Effector memory CD8-positive, alpha-beta T cell (primary cell): ENCODE measurements at regions not wholly inside any gene's neighbourhood (a gene's known extent, or its start where the extent isn't known, plus 50 kb on each side); places are given as distances from the start of the nearest gene placed in this dataset.
"Not testable (repeated sequence)": the region's sequence is repeated elsewhere in the genome, so short reads cannot be mapped to it uniquely, and the experiment has no call there.

Experiments used
- ATAC-seq: fragments of 150-1000 bp; cut with Tn5 transposase; replicated peaks from 2 replicates; pipeline ENCODE4 v1.10.0; 2021; ENCODE audit warnings: mild to moderate bottlenecking, moderate library complexity
- DNase-seq, 3 experiments: peaks; one replicate each; pipeline ENCODE4 v3.0.0; 2021
- H3K27ac Mint-ChIP-seq, 2 donors: one replicate each; pipeline ENCODE4 v1.8.0; 2022; ENCODE audit warnings: mild to moderate bottlenecking in 2 of 2, mixed read lengths in 2 of 2, moderate library complexity in 2 of 2
- H3K27me3 Mint-ChIP-seq, 2 donors: one replicate each; pipeline ENCODE4 v1.8.0; 2022; ENCODE audit warnings: mixed read lengths in 2 of 2
- H3K36me3 Mint-ChIP-seq: one replicate; pipeline ENCODE4 v1.8.0; 2022; ENCODE audit warnings: mild to moderate bottlenecking, moderate library complexity, mixed read lengths; ENCODE audit not compliant: insufficient read depth
- H3K4me1 Mint-ChIP-seq, 2 donors: one replicate each; pipeline ENCODE4 v1.8.0; 2022; ENCODE audit warnings: low read depth in 2 of 2, mixed read lengths in 2 of 2
- H3K4me3 Mint-ChIP-seq, 2 donors: one replicate each; pipeline ENCODE4 v1.8.0; 2022; ENCODE audit warnings: mild to moderate bottlenecking in 2 of 2, mixed read lengths in 2 of 2, moderate library complexity in 2 of 2
- H3K9me3 Mint-ChIP-seq, 2 donors: one replicate each; pipeline ENCODE4 v1.8.0; 2022; ENCODE audit warnings: mixed read lengths in 2 of 2

GRCh38 chrX:115357326-115358120 lies 68.0 kb downstream of the LUZP4 start:
- no peaks in the 10 kb centered on the region for H3K27me3 Mint-ChIP-seq
- no peaks in the 10 kb centered on the region for H3K9me3 Mint-ChIP-seq
- ATAC-seq (no peak), DNase-seq (no peak)
- no peak overlapping the region for H3K4me3 Mint-ChIP-seq
- H3K27ac Mint-ChIP-seq: no peak overlapping the region
- H3K4me1 Mint-ChIP-seq: no peaks in the 10 kb centered on the region
- H3K36me3 Mint-ChIP-seq: no peaks in the 10 kb centered on the region

GRCh38 chrX:115359508-115359907 lies 70.0 kb downstream of the LUZP4 start:
- ATAC-seq, DNase-seq, H3K9me3 Mint-ChIP-seq, H3K4me1 Mint-ChIP-seq, H3K27ac Mint-ChIP-seq, H3K36me3 Mint-ChIP-seq, H3K27me3 Mint-ChIP-seq, H3K4me3 Mint-ChIP-seq: not testable (repeated sequence)

- no peak for DNase-seq
- Mint-ChIP-seq H3K27me3 (no peaks in the 10 kb centered on the region), H3K4me3 (no peak overlapping the region), H3K9me3 (no peaks in the 10 kb centered on the region), H3K36me3 (no peaks in the 10 kb centered on the region), H3K4me1 (no peaks in the 10 kb centered on the region), H3K27ac (no peak overlapping the region)
- ATAC-seq: no peak
These were observed 70.8 kb downstream of the LUZP4 start for GRCh38 chrX:115360220-115360781.

- DNase-seq (no peak), ATAC-seq (no peak)
- Mint-ChIP-seq H3K27me3 (no peaks in the 10 kb centered on the region), H3K4me3 (no peak overlapping the region), H3K27ac (no peak overlapping the region), H3K36me3 (no peaks in the 10 kb centered on the region), H3K4me1 (no peaks in the 10 kb centered on the region), H3K9me3 (no peaks in the 10 kb centered on the region)
These were observed 73.0 kb downstream of the LUZP4 start for GRCh38 chrX:115362334-115363095.

- Mint-ChIP-seq H3K4me3 (no peak overlapping the region), H3K36me3 (no peaks in the 10 kb centered on the region), H3K27ac (no peak overlapping the region), H3K27me3 (no peaks in the 10 kb centered on the region), H3K4me1 (no peaks in the 10 kb centered on the region), H3K9me3 (no peaks in the 10 kb centered on the region)
- ATAC-seq (no peak), DNase-seq (no peak)
These were observed 73.9 kb downstream of the LUZP4 start for GRCh38 chrX:115363372-115363771.

DNA sequence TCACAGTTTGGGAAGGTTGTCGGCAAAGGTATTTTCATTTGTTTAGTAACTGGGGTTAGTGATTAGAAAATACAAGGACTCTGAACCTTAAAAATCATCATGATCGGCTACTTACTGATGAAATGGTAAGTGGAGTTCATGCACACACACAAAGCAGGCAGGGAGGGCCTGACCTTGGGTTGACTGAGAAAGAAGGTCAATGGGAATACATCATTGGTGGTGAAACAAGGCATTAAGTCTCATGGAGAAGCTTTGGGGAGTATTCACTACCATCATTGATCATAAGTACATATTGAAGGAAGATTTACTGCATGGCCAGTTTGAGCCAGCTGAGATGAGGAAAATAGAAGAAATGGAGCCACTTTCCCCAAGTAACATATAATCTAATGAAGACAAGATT lies 74.4 kb downstream of the LUZP4 start:
- ATAC-seq (no peak), DNase-seq (no peak)
- Mint-ChIP-seq H3K4me3 (no peak overlapping the region), H3K9me3 (no peaks in the 10 kb centered on the region), H3K36me3 (no peaks in the 10 kb centered on the region), H3K27ac (peak overlapping the region in 1 of 2 donors; percentile 66), H3K4me1 (no peaks in the 10 kb centered on the region), H3K27me3 (no peaks in the 10 kb centered on the region)

DNA sequence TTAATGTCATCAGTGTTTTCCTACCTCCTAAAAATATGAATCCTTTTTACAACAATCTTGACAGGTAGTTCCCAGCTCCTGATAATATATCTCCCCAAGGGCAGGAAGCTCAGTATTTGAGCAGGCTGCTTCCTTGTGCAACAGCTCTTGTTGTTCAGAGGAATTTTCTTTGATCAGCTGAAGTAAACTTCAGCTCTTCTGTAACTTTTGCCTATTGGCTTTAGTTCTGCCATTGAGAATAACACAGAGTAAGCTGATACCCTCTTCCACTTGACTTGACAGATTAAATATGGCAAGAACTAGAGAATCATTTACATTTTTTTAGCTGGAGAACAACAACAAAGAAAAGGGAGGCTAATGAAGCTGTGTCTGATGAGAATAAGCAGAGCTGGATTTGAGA lies 75.2 kb downstream of the LUZP4 start:
- H3K4me1 Mint-ChIP-seq: no peaks in the 10 kb centered on the region
- ATAC-seq: no peak
- H3K27me3 Mint-ChIP-seq: no peaks in the 10 kb centered on the region
- DNase-seq: no peak
- H3K36me3 Mint-ChIP-seq: no peaks in the 10 kb centered on the region
- H3K4me3 Mint-ChIP-seq: no peak overlapping the region
- H3K27ac Mint-ChIP-seq: no peak overlapping the region
- no peaks in the 10 kb centered on the region for H3K9me3 Mint-ChIP-seq

GRCh38 chrX:115366535-115366934 lies 77.0 kb downstream of the LUZP4 start:
- no peak overlapping the region for H3K4me3 Mint-ChIP-seq
- H3K36me3 Mint-ChIP-seq: no peaks in the 10 kb centered on the region
- H3K9me3 Mint-ChIP-seq: no peaks in the 10 kb centered on the region
- H3K27me3 Mint-ChIP-seq: no peaks in the 10 kb centered on the region
- no peaks in the 10 kb centered on the region for H3K4me1 Mint-ChIP-seq
- ATAC-seq (no peak), DNase-seq (no peak)
- no peak overlapping the region for H3K27ac Mint-ChIP-seq

DNA sequence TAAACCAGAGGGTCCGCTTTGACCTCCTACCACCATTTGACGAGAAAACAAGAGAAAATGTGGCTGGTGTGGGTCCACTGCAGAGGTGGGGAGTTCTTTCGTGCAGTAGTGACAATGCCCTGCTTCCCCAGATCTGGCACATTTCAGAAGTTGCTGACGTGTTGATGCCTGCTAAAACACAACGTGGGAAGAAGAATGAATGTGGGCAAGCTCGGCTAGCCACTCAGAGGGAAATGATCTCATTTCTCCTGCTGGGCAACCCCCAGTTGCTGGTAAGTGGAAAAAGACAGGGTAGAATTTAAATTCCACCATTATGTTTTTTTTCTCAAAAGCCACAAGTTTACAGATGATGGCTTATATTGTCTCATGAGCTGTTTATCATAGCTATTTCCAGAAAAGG lies 77.9 kb downstream of the LUZP4 start:
- DNase-seq: no peak
- no peak for ATAC-seq
- no peaks in the 10 kb centered on the region for H3K36me3 Mint-ChIP-seq
- no peaks in the 10 kb centered on the region for H3K4me1 Mint-ChIP-seq
- H3K27me3 Mint-ChIP-seq: no peaks in the 10 kb centered on the region
- no peak overlapping the region for H3K4me3 Mint-ChIP-seq
- H3K9me3 Mint-ChIP-seq: no peaks in the 10 kb centered on the region
- no peak overlapping the region for H3K27ac Mint-ChIP-seq

DNA sequence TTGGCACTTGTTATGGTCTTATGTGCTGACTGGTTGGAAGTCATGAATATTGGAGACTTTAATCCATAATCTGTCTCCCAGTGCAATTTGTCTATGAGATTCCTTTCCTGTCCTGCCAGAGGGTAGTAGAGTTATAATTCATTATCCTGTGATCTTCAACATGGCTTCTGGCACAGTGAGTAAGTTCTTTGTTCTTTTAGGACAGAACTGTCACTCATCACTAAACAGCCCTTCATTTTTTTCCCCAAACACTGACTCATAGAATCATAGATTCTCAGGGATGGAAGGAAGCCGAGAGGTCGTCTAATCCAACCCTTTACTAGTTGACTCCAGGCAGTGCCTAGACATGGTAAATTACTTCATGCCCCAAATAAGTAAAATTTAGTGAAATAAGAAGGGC lies 78.4 kb downstream of the LUZP4 start:
- no peak for DNase-seq
- Mint-ChIP-seq H3K9me3 (no peaks in the 10 kb centered on the region), H3K36me3 (no peaks in the 10 kb centered on the region)

GRCh38 chrX:115368876-115369275 lies 79.4 kb downstream of the LUZP4 start:
- Mint-ChIP-seq H3K27ac (no peak overlapping the region), H3K36me3 (no peaks in the 10 kb centered on the region), H3K4me1 (no peaks in the 10 kb centered on the region), H3K9me3 (no peaks in the 10 kb centered on the region), H3K4me3 (no peak overlapping the region), H3K27me3 (no peaks in the 10 kb centered on the region)
- ATAC-seq: no peak
- no peak for DNase-seq

More for the DNA sequence above, 78.4 kb downstream of the LUZP4 start:
- no peaks in the 10 kb centered on the region for H3K4me1 Mint-ChIP-seq
- no peaks in the 10 kb centered on the region for H3K27me3 Mint-ChIP-seq
- no peak for ATAC-seq
- no peak overlapping the region for H3K4me3 Mint-ChIP-seq
- no peak overlapping the region for H3K27ac Mint-ChIP-seq

GRCh38 chrX:115372152-115372551 lies 82.6 kb downstream of the LUZP4 start:
- no peak overlapping the region for H3K4me3 Mint-ChIP-seq
- no peaks in the 10 kb centered on the region for H3K27me3 Mint-ChIP-seq
- ATAC-seq: no peak
- H3K27ac Mint-ChIP-seq: no peak overlapping the region
- no peaks in the 10 kb centered on the region for H3K36me3 Mint-ChIP-seq
- DNase-seq: no peak
- H3K4me1 Mint-ChIP-seq: no peaks in the 10 kb centered on the region
- no peaks in the 10 kb centered on the region for H3K9me3 Mint-ChIP-seq

GRCh38 chrX:115373308-115373707 lies 83.8 kb downstream of the LUZP4 start:
- no peak for DNase-seq
- Mint-ChIP-seq H3K27me3 (no peaks in the 10 kb centered on the region), H3K4me1 (no peaks in the 10 kb centered on the region), H3K4me3 (no peak overlapping the region), H3K36me3 (no peaks in the 10 kb centered on the region), H3K27ac (no peak overlapping the region), H3K9me3 (no peaks in the 10 kb centered on the region)
- no peak for ATAC-seq

DNA sequence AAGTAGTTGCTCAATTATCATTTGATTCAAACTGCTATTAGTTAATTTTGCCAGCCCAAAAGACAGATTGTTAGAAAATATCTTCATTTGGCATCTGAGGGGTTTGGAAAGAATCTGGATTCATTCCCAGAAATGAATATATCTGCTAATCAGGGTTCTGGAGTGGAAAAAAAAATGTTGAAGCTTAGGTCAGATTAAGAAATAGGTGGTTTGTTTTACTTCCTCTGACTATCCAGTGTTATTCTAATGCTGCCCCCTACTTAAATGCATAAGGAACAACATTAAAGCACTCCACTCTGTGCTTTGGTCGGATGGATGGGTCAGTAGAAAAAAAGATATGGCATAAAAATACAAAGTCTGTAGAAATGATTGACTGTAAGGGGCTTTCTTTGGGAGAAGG lies 89.0 kb downstream of the LUZP4 start:
- H3K9me3 Mint-ChIP-seq: peaks cover 0 to 6% of the 10 kb centered on the region in 2 donors
- H3K4me1 Mint-ChIP-seq: no peaks in the 10 kb centered on the region
- no peak overlapping the region for H3K4me3 Mint-ChIP-seq
- DNase-seq (no peak), ATAC-seq (no peak)
- H3K36me3 Mint-ChIP-seq: no peaks in the 10 kb centered on the region
- no peaks in the 10 kb centered on the region for H3K27me3 Mint-ChIP-seq
- no peak overlapping the region for H3K27ac Mint-ChIP-seq
